GM10248 (cell line): ENCODE measurements at regions not wholly inside any gene's neighbourhood (a gene's known extent, or its start where the extent isn't known, plus 50 kb on each side); places are given as distances from the start of the nearest gene placed in this dataset.

Experiments used
- CTCF ChIA-PET: fragments of 300-600 bp; sonication (Branson Sonifier 250); formaldehyde crosslinking; extraction: SDS; loops from one replicate; lab custom pipeline; 2021; ENCODE audit warnings: antibody characterized with exemption; lab: Yijun Ruan, JAX
- POLR2A ChIA-PET: fragments of 350-650 bp; sonication (Branson Sonifier 250); formaldehyde crosslinking; extraction: SDS; loops from one replicate; lab custom pipeline; 2020; ENCODE audit warnings: antibody characterized with exemption; lab: Yijun Ruan, JAX
- DNase-seq: peaks from one replicate; pipeline ENCODE4 v3.0.0; 2012; ENCODE audit errors: extremely low spot score
- CTCF ChIP-seq: IDR thresholded peaks from 2 replicates; pipeline ENCODE4 v1.5.1; 2012; ENCODE audit warnings: mild to moderate bottlenecking, low read depth; ENCODE audit errors: extremely low read depth, missing control alignments, control extremely low read depth

GRCh38 chr3:193851428-193851847 lies 258.4 kb downstream of the OPA1 start:
- no peak for TF ChIP-seq CTCF
- DNase-seq = no peak
- CTCF ChIA-PET = no interaction called here
- POLR2A ChIA-PET = no interaction called here

DNA sequence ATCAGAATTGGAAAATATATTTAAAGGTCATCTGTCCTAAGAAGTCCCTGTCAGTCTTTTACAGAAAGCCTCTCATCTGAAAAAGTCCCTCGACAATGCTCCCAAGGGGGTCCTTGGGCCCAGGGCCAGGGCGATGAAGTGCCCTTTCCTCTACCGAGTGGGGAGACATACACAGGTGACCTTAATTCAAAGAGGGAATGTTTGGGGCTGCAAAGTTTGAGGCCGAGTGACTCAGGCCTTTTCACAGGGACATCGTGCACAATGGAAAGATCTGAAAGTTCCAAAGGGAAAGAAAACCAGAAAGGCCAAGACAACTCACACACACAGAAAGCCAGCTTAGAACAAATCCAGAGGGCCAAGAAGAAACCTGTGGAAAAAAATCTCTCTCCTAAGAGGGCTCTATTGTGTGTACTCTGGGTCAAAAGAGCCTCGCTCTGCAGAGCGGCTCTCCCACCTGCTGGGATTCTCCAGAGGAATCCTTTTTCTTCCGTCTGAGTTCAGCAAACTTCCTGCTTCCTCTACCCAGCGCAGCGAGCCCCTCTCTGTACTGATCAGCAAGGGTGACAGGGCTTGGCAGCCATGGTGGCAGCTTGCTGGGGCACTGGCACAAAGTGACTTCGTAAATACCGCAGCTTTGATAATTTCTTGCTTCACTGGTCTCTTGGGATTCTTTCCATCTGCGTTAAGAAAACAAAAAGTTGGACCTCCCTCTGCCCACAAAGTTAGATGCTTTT lies 259.1 kb downstream of the OPA1 start:
- POLR2A ChIA-PET = no interaction called here
- no peak for TF ChIP-seq CTCF
- CTCF ChIA-PET = interaction anchor here (1.5 kb wide), 1 partner anchor 9 kb away, joined by 4 read pairs; no protein-coding TSS in a partner anchor
- DNase-seq = no peak

GRCh38 chr3:193852901-193853300 lies 259.9 kb downstream of the OPA1 start:
- DNase-seq = no peak
- ChIA-PET POLR2A (no interaction called here), CTCF (interaction anchor here (1.5 kb wide), 1 partner anchor 9 kb away, joined by 4 read pairs; no protein-coding TSS in a partner anchor)
- no peak for TF ChIP-seq CTCF

DNA sequence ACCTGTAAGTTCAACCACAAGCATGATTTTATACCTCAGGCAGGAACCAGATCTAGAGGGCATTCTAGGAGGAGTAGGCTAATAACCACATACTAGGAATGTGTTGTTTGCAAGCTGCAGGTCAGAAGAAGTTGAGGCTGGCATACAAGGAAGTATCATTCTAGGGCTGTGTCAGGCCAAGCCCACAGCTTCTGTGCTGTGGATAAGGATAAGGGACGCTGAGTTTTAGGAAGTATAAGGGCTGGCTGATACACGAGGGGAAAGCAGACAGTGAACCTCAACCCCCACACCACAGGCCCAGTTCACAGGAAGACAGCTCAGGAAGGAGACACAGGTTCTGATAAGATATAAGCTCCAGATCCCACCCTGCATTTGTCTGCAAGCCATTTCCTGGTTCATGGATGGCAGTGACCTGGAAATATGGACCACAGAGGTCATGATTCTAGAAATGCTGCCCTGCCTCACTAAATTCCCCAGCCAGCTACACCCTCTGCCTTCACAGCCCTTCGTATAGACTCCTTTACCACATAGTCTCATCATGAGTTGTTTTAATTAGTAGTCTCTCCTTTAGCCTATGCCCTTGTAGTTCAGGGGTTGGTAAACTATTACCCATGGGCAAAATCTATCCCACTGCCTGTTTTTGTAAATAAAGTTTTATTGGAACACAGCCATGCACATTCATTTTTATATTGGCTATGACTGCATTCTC lies 260.7 kb downstream of the OPA1 start:
- no peak for TF ChIP-seq CTCF
- ChIA-PET POLR2A (no interaction called here), CTCF (interaction anchor here (0.6 to 1.5 kb wide), 2 partner anchors 10 kb away, joined by 3 to 4 read pairs; no protein-coding TSS in a partner anchor)
- no peak for DNase-seq

DNA sequence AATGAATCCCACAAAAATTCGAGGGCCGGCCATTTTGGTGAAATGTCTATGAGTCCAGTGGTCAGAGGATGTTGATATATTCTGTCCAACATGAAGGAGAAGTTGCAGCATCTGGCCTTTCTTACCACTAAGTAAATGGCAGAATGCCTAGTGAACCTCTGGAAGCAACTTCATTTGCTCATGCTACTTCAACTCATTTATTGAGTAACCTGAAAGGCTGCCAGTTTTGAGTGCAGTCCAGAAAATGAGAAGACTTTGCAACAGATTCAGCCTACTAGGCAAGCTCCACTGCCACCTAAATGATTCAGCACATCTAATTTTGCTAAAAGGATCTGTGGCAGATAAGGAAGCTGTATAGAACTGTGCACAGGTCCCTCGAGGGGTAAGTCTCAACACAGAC lies 265.0 kb downstream of the OPA1 start:
- POLR2A ChIA-PET = no interaction called here

More for the DNA sequence above, 265.0 kb downstream of the OPA1 start:
- no peak for DNase-seq
- CTCF ChIA-PET = no interaction called here
- no peak for TF ChIP-seq CTCF
